GM18519 (cell line): ENCODE measurements at regions not wholly inside any gene's neighbourhood (a gene's known extent, or its start where the extent isn't known, plus 50 kb on each side); places are given as distances from the start of the nearest gene placed in this dataset.

Source experiments
- ATAC-seq: cut with Tn5 transposase; IDR thresholded peaks from one replicate; pipeline ENCODE4 v1.9.1; 2021; ENCODE audit warnings: mild to moderate bottlenecking, moderate library complexity; ENCODE audit not compliant: unreplicated experiment, low FRiP score

- ATAC-seq: no peak
Measured at GRCh38 chr12:93317227-93317626, 60.5 kb upstream of the NUDT4 start.

GRCh38 chr12:93318720-93319522 lies 58.8 kb upstream of the NUDT4 start:
- ATAC-seq: no peak

- ATAC-seq: no peak
Measured at GRCh38 chr12:93319523-93320050, 58.1 kb upstream of the NUDT4 start.

DNA sequence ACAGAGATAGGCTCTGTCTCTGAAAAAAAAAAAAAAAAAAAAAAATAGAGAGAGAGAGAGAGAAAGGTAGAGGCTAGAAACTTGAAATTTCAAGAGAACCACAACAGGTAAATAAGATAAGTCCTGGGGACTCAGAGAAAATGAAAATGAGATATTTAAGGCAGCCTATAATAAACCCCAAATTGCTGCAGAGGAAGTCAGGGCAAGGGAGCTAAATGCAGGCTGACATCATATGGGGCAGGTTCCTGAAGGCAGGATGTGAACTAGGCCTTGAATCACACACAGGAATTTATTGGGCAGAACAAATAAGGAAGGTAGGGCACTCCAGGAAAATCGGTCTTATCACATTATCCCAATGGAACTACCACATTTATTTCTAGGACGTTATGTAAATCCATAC lies 54.9 kb upstream of the NUDT4 start:
- ATAC-seq: no peak

- ATAC-seq: peak; percentile 72
Measured at GRCh38 chr12:93323625-93324329, 53.9 kb upstream of the NUDT4 start.

- no peak for ATAC-seq
Measured at GRCh38 chr12:93325855-93326254, 51.9 kb upstream of the NUDT4 start.
